UCSD-AML1 (cell line): ENCODE measurements at regions not wholly inside any gene's neighbourhood (a gene's known extent, or its start where the extent isn't known, plus 50 kb on each side); places are given as distances from the start of the nearest gene placed in this dataset.
"Not testable (repeated sequence)": the region's sequence is repeated elsewhere in the genome, so short reads cannot be mapped to it uniquely, and the experiment has no call there.

Source experiments
- DNase-seq: peaks from one replicate; lab custom pipeline; 2025; ENCODE audit not compliant: unreplicated experiment; lab: John Stamatoyannopoulos, UW

DNA sequence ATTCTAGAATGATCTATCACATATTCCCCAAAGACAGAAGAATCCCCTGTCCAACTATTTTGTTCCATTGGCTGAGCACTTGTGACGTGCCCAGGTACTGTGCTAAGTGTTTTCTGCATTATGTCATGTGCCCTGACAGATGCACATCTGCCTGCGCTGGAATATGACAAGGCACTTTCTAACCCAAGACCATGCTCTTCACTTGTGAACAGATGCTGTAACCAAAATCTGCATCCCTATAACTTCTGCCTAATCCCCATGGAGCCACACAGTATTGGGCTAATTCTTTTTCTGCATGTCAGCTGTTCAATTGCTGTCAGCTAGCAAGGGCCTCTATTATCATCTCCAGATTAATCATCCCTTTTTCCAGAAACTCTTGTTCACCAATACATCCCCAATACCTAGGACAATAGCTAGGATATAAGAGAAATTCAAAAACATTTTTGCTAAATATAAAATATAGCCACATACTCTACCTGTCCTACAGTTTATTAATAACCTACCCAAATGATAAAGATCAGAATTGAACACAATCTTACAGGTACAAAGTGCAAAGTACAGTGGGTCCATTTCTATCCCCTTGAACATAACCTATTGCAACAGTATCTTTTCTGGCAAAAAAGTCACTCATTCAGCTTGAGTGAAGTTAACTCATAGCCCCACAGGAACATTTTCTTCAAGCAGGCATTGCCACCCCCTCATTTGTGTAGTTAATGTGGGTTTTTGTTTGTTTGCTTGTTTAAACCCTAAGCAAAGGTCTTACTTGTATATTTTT, 109.4 kb upstream of the LRRN1 start:
- DNase-seq = no peak

- no peak for DNase-seq
Measured at GRCh38 chr3:3686907-3687648, 112.2 kb upstream of the LRRN1 start.

GRCh38 chr3:3685721-3686120, 113.5 kb upstream of the LRRN1 start:
- no peak for DNase-seq

GRCh38 chr3:3683261-3683660, 116.0 kb upstream of the LRRN1 start:
- no peak for DNase-seq

GRCh38 chr3:3675801-3676200, 123.4 kb upstream of the LRRN1 start:
- no peak for DNase-seq

GRCh38 chr3:3675186-3675585, 124.0 kb upstream of the LRRN1 start:
- DNase-seq = no peak

GRCh38 chr3:3666664-3667063, 132.6 kb upstream of the LRRN1 start:
- DNase-seq = no peak

DNA sequence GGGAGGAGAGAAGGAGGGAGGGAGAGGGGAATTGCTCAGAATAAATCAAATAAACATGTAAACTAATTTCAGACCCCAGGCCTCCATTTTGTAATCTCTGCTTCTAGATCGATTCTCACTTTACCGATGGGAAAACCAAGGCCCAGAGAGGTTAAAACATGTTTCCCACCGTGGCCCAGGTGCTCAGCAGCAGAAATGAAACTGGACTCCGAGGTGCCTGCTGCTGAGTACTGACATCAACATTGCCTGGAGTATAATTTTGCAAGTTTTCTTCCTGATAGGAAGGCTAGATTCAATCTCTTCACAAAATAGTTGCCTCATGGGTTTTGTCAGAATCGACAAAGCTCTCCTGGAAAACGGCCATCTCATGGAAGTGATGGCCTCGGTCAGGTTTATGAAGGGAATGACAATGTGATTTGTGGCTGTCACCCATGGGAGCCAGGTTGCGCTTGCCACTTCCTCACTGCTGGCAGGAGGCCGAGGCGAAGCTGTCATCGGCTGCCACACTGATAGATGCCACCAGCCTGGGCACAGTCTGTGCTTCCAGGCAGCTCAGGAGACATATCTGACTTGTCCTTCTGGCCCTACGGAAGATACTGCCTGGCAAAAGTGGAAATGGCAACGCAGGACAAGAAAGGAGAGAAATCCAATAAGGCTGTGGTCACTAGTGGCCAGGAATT, 133.1 kb upstream of the LRRN1 start:
- no peak for DNase-seq

DNA sequence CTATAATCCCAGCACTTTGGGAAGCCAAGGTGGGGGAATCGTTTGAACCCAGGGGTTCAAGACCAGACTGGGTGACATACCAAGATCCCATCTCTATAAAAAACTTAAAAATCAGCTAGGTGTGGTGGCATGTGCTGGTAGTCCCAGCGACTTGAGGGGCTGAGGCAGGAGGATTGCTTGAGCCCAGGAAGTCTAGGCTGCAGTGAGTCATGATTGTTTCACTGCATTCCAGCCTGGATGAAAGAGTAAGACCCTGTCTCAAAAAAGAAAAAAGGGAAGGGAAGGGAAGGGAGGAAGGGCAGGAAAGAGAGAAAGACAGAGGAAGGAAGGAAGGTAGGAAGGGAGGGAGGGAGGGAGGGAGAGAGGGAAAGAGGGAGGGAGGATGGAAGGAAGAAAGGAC, 133.7 kb upstream of the LRRN1 start:
- no peak for DNase-seq

- no peak for DNase-seq
Measured at GRCh38 chr3:3664935-3665334, 134.3 kb upstream of the LRRN1 start.

GRCh38 chr3:3662610-3663009, 136.6 kb upstream of the LRRN1 start:
- no peak for DNase-seq

DNA sequence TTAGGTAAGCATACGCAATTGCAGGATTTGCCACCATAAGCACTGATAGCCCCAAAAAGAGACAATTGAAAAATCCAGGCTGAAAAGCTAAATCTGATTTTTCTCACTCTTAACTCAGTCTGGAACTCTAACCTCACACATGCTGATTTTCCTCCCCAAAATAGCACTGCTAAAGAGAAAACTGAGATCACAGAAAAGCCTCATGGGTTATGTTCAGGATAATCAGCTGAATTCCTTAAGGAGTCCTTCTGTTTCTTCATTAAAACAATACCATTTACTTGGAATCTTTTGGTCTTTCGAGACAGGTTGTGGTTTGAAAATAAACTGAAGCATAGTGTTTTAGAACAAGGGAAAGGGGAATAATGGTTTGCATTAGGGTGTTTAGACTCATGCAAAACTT, 144.3 kb upstream of the LRRN1 start:
- no peak for DNase-seq

GRCh38 chr3:3648988-3649679, 150.1 kb upstream of the LRRN1 start:
- DNase-seq = no peak

- no peak for DNase-seq
Measured at GRCh38 chr3:3646934-3647333, 152.3 kb upstream of the LRRN1 start.

DNA sequence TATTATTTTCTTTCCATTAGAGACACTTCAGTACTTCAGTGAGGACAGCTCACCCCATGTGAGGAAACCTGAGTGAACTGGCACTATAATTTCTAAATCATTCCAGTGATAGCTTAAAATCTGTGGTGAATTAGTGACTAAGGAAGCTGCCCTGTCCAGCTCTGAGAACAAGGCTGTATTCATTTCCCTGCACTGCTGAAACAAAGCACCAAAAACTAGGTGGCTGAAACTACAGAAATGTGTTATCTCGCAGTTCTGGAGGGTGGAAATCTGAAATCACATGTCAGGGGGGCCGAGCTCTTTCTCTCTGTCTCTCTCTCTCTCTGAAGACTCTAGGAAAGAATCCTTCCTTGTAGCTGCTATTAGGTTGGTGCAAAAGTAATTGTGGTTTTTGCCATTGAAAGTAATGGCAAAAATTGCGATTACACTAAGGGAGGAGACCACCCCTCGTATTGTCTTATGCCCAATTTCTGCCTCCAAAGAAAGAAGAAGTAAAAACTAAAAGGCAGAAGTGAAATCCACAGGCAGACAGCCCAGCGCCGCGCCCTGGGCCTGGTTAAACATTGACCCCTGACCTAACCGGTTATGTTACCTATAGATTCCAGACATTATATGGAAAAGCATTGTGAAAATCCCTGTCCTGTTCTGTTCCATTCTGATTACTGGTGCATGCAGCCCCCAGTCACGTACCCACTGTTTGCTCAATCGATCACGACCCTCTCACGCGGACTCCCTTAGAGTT, 153.0 kb upstream of the LRRN1 start:
- not testable (repeated sequence) for DNase-seq

- no peak for DNase-seq
Measured at GRCh38 chr3:3641877-3642455, 157.3 kb upstream of the LRRN1 start.

GRCh38 chr3:3639078-3639477, 160.2 kb upstream of the LRRN1 start:
- no peak for DNase-seq

- no peak for DNase-seq
Measured at GRCh38 chr3:3636815-3637214, 162.4 kb upstream of the LRRN1 start.

GRCh38 chr3:3635109-3635508, 164.1 kb upstream of the LRRN1 start:
- DNase-seq = no peak

DNA sequence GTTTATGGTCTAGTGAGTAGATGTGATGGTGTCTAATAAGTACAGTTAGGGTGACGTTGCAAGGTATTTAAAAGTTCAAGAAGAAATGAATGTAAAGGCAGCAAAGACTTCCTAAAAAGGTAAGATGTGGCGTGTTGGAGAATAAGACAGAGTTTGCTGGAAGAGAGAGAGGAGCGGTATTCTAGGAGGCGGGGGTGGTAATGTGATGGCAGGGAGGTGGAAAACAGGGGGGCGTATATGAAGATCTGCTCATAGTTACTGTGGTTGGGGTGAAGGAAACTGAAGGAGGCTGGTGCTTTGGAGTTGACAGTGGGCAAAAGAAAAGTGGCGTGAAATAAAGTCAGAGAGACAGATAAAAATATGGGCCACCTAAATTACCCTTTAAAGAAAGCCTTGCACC, 164.9 kb upstream of the LRRN1 start:
- no peak for DNase-seq
